Stimulated activated CD4-positive, alpha-beta T cell treated with anti-CD3 and anti-CD28 coated beads, Interleukin-12 subunit alpha, Interleukin-12 subunit beta, amount 100 ng/mL, for 48 hours (primary cell): ENCODE measurements at regions not wholly inside any gene's neighbourhood (a gene's known extent, or its start where the extent isn't known, plus 50 kb on each side); places are given as distances from the start of the nearest gene placed in this dataset.
"Not testable (repeated sequence)": the region's sequence is repeated elsewhere in the genome, so short reads cannot be mapped to it uniquely, and the experiment has no call there.

Experiments used
- DNase-seq, 3 donors: peaks; one replicate each; pipeline ENCODE4 v3.0.0-alpha.2; 2020; ENCODE audit warnings: low read depth in 2 of 3, low spot score in 1 of 3

DNA sequence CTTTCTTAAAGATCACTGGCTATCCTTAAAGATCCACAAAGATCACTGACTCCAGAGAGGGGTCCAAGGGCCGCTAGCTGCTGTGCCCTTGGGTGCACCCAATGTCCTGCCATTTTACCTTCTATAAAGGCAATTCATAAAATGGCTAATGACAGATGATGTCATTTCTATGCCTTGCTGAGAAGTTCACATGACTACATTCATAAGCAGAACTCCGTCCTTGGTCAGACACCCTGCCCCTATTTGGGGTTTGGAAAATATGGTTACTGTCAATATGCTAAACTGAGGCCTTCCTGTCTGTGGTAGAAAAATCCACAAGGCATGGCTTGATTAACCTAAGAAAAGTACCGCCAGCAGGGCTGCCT is 60.9 kb upstream of the BMAL1 start:
- DNase-seq, result no peak

- DNase-seq, result not testable (repeated sequence)
Measured at GRCh38 chr11:13218685-13219084, 58.9 kb upstream of the BMAL1 start.

DNA sequence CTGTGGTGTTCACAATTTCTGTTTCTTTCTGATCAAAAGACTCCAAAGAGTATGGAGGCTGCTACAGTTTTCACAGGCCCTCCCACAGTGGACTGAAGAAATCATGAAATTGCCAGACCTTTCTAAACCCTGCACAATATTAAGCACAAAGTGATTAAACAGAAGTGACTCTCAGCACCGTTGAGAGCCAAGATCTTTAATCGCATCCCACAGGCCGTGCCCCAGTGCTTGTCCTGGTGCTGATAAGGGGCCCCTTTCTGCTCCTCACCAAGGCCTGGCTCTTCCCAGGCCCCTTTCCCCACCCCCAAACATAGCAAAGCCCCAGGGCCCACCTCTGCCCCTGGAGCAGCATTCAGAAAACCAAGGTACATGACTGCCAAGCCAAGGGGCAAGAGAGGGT is 57.4 kb upstream of the BMAL1 start:
- DNase-seq, result no peak

- no peak for DNase-seq
Measured at GRCh38 chr11:13221722-13222121, 55.9 kb upstream of the BMAL1 start.

GRCh38 chr11:13222285-13222684 is 55.3 kb upstream of the BMAL1 start:
- no peak for DNase-seq

- no peak for DNase-seq
Measured at GRCh38 chr11:13223112-13223511, 54.5 kb upstream of the BMAL1 start.

- DNase-seq, result no peak
Measured at GRCh38 chr11:13224324-13224723, 53.3 kb upstream of the BMAL1 start.

DNA sequence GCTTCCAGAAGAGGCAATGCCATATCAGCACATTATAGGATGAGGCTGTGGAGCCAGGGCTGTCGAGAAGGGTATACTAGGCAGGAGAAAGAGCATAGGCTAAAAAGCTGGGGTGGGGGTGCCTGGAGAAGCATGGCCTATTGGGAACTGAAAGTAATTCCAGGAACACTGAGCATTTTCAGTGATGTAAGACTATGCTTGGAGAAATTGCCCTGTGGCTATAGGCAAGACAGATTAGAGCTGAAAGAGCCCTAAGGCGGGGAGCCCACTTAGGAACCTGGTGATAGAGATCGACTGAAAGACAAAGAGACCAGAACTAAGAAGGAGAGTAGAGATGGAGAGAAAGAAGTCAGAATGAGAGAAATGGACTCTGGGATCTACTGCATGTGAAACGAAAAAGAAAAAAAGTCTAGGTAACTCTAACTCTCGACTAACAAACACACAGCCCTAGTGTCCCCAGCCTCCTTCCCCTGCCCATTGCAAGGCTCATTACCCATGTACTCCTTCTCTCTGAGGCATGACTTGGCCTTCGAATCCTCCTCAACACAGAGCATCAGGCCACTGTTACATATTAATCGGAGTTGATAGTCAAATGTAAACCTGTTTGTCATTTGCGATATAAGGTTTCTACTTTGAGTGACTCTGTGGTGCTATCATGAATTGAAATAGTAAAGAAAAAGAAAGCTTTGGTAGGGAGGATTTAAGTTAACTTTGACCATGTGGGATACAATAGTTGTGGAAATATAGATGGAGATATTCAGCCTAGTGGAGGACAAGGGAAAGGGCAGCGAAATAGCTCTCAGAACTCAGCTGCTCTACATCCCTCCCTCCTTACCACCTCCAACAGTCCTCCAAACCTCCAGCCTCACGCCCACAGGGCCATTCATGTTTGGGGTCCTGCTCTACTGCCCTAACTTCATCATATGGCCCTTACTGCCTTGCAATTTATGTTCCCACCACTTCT is 52.3 kb upstream of the BMAL1 start:
- no peak for DNase-seq

- DNase-seq, result no peak
Measured at GRCh38 chr11:13227676-13228255, 49.8 kb upstream of the BMAL1 start.
